ENCODE measurements at regions not wholly inside any gene's neighbourhood (a gene's known extent, or its start where the extent isn't known, plus 50 kb on each side); places are given as distances from the start of the nearest gene placed in this dataset.
A peak's percentile ranks its signal among the peaks of the same experiment; 100 is the strongest.

DNA sequence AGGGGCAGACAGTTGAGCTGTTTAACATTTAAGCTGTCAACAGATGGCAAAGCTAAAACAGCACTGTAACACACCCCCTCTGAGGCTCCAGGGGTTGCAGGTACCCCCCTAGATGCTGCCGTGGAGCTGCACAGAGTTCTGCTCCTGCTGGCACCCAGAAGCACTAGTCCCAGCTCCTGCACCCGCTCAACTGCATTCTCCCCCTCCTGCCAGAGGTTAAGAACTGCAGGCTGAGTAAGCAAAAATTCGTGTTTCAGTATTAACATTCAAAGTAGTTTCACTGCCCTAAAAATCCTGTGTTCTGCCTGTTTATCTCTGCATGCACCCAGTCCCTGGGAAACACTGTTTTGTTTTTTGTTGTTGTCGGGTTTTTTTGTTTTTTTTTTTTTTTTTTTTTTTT lies 790.8 kb upstream of the KCND2 start:
- no peak overlapping the region for H3K4me3 ChIP-seq (ENCODE audit: low read depth in 1 of 3, low read length in 3 of 3)
- no peak overlapping the region for H3K27ac ChIP-seq (ENCODE audit: low read depth in 1 of 3, low read length in 2 of 3)
- H3K36me3 ChIP-seq (ENCODE audit: control insufficient read depth in 3 of 3, insufficient read depth in 2 of 3, low read depth in 1 of 3, low read length in 3 of 3), result no peaks in the 10 kb centered on the region
- WGBS, 3 donors, result 15 to 21% (median 19%) methylated on average over 4 of the region's 4 CpGs
- H3K27me3 ChIP-seq (ENCODE audit: control insufficient read depth in 3 of 3, insufficient read depth in 3 of 3, low read length in 3 of 3), result no peaks in the 10 kb centered on the region
- H3K4me1 ChIP-seq (ENCODE audit: control insufficient read depth in 3 of 3, insufficient read depth in 2 of 3, low read depth in 1 of 3, low read length in 2 of 3), result no peaks in the 10 kb centered on the region
- no peaks in the 10 kb centered on the region for H3K9me3 ChIP-seq (ENCODE audit: control insufficient read depth in 2 of 2, insufficient read depth in 1 of 2, low read depth in 1 of 2, low read length in 1 of 2)
- FAIRE-seq, result no peak
- peak in 1 of 2 donors; percentile 16 for DNase-seq

DNA sequence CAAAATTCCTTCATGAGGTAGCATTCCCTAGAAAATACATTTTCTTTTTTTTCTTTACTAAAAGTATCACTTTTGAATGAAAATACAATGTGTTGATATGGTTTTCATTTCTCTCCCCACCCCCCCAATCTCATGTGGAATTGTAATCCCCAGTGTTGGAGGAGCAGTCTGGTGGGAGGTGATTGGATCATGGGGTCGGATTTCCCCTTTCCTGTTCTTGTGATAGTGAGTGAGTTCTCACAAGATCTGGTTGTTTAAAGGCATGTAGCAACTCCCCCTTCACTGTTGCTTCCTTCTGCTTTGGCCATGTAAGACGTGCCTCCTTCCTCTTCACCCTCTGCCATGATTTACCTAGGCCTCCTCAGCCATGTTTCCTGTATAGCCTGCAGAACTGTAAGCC lies 790.3 kb upstream of the KCND2 start:
- DNase-seq (no peak), FAIRE-seq (no peak)
- Histone ChIP-seq H3K4me1 (ENCODE audit: control insufficient read depth in 3 of 3, insufficient read depth in 2 of 3, low read depth in 1 of 3, low read length in 2 of 3) (no peaks in the 10 kb centered on the region), H3K27me3 (ENCODE audit: control insufficient read depth in 3 of 3, insufficient read depth in 3 of 3, low read length in 3 of 3) (no peaks in the 10 kb centered on the region), H3K4me3 (ENCODE audit: low read depth in 1 of 3, low read length in 3 of 3) (no peak overlapping the region), H3K36me3 (ENCODE audit: control insufficient read depth in 3 of 3, insufficient read depth in 2 of 3, low read depth in 1 of 3, low read length in 3 of 3) (no peaks in the 10 kb centered on the region), H3K9me3 (ENCODE audit: control insufficient read depth in 2 of 2, insufficient read depth in 1 of 2, low read depth in 1 of 2, low read length in 1 of 2) (no peaks in the 10 kb centered on the region), H3K27ac (ENCODE audit: low read depth in 1 of 3, low read length in 2 of 3) (no peak overlapping the region)
- WGBS, 3 donors, result 32 to 42% (median 36%) methylated on average over 2 of the region's 2 CpGs

DNA sequence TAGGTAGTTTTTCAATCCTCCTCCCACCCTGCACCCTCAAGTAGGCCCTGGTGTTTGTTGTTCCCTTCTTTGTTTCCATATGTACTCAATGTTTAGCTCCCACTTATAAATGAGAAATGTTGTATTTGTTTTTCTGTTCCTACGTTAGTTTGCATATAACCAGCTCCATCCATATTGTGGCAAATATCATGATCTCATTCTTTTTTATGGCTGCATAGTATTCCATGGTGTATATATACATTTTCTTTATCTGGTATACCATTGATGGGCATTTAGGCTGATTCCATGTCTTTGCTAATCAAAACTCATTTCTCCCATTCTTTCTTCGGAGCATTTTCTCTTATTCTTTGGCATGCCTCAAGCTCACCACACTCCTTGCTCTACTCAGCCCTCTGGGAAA lies 789.6 kb upstream of the KCND2 start:
- no peak overlapping the region for H3K27ac ChIP-seq (ENCODE audit: low read depth in 1 of 3, low read length in 2 of 3)
- no peak overlapping the region for H3K4me3 ChIP-seq (ENCODE audit: low read depth in 1 of 3, low read length in 3 of 3)
- no peaks in the 10 kb centered on the region for H3K9me3 ChIP-seq (ENCODE audit: control insufficient read depth in 2 of 2, insufficient read depth in 1 of 2, low read depth in 1 of 2, low read length in 1 of 2)
- H3K4me1 ChIP-seq (ENCODE audit: control insufficient read depth in 3 of 3, insufficient read depth in 2 of 3, low read depth in 1 of 3, low read length in 2 of 3), result no peaks in the 10 kb centered on the region
- H3K36me3 ChIP-seq (ENCODE audit: control insufficient read depth in 3 of 3, insufficient read depth in 2 of 3, low read depth in 1 of 3, low read length in 3 of 3), result no peaks in the 10 kb centered on the region
- DNase-seq (no peak), FAIRE-seq (no peak)
- WGBS, 3 donors, result 86 to 89% (median 87%) methylated on average over 2 of the region's 2 CpGs
- no peaks in the 10 kb centered on the region for H3K27me3 ChIP-seq (ENCODE audit: control insufficient read depth in 3 of 3, insufficient read depth in 3 of 3, low read length in 3 of 3)

DNA sequence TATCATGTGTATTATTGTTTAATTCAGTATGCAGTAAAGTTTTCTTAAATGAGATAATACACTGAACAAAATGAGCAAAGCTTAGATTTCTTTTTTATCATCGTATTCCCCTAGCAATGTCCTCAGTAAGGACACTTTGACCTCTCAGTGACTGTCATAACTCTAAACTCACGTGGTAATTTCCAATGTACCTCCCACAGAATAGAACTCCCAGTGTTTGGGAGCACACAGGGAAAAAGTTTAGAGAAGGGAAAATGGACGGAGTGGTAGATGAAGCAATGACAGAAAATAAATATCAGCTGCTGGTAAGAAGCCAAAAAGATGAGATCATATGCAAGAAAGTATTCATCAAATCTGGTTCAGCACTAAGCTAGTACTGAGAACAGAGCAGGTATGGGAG lies 758.6 kb upstream of the KCND2 start:
- Histone ChIP-seq H3K36me3 (ENCODE audit: control insufficient read depth in 3 of 3, insufficient read depth in 2 of 3, low read depth in 1 of 3, low read length in 3 of 3) (no peaks in the 10 kb centered on the region), H3K9me3 (ENCODE audit: control insufficient read depth in 2 of 2, insufficient read depth in 1 of 2, low read depth in 1 of 2, low read length in 1 of 2) (no peaks in the 10 kb centered on the region), H3K4me1 (ENCODE audit: control insufficient read depth in 3 of 3, insufficient read depth in 2 of 3, low read depth in 1 of 3, low read length in 2 of 3) (no peaks in the 10 kb centered on the region), H3K4me3 (ENCODE audit: low read depth in 1 of 3, low read length in 3 of 3) (no peak overlapping the region), H3K27ac (ENCODE audit: low read depth in 1 of 3, low read length in 2 of 3) (no peak overlapping the region), H3K27me3 (ENCODE audit: control insufficient read depth in 3 of 3, insufficient read depth in 3 of 3, low read length in 3 of 3) (no peaks in the 10 kb centered on the region)
- DNase-seq, result no peak
- no peak for FAIRE-seq
- 44 to 51% (median 45%) methylated on average over 3 of the region's 3 CpGs for WGBS, 3 donors

DNA sequence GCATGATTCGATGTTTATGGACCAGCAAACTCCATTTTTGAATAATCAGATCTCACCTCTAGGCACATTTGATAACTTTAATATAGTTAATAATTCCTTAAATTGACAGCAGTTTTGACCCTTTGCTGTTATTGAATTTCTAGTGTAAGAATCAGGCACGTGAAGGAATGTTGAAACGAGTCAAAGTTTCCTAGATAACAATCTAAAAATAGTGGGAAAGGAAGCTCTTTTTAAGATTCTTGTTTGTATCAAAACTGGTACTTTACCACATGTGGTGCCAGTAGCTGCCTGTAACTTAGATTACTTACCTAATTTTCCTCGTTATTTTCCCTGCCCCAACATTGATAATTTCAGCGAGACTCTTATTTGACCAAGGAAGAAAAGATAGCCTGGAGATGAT lies 757.8 kb upstream of the KCND2 start:
- no peak overlapping the region for H3K27ac ChIP-seq (ENCODE audit: low read depth in 1 of 3, low read length in 2 of 3)
- H3K4me1 ChIP-seq (ENCODE audit: control insufficient read depth in 3 of 3, insufficient read depth in 2 of 3, low read depth in 1 of 3, low read length in 2 of 3), result no peaks in the 10 kb centered on the region
- no peaks in the 10 kb centered on the region for H3K36me3 ChIP-seq (ENCODE audit: control insufficient read depth in 3 of 3, insufficient read depth in 2 of 3, low read depth in 1 of 3, low read length in 3 of 3)
- WGBS, 3 donors, result 36 to 53% (median 38%) methylated on average over 5 of the region's 5 CpGs
- no peaks in the 10 kb centered on the region for H3K27me3 ChIP-seq (ENCODE audit: control insufficient read depth in 3 of 3, insufficient read depth in 3 of 3, low read length in 3 of 3)
- FAIRE-seq (no peak), DNase-seq (no peak)
- H3K9me3 ChIP-seq (ENCODE audit: control insufficient read depth in 2 of 2, insufficient read depth in 1 of 2, low read depth in 1 of 2, low read length in 1 of 2), result peaks cover 0 to 3% of the 10 kb centered on the region in 2 donors
- H3K4me3 ChIP-seq (ENCODE audit: low read depth in 1 of 3, low read length in 3 of 3), result no peak overlapping the region

DNA sequence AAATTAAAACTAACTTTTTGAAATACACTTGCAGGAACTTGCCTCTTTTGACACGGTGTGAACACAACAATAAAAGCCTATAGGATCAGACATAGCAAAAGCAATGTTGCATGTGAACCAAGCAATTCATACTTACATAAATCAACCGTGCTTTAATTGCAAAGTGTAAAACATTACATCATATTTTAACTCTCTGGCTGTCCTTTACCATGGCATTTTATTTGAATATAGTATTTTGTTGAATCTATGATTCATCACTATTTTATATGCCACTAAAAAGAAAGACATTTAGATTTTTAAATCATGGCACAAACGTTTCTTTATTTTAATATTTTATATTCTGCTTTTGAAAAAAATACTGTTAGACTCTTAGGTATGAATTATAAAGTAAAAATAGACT lies 757.0 kb upstream of the KCND2 start:
- H3K27me3 ChIP-seq (ENCODE audit: control insufficient read depth in 3 of 3, insufficient read depth in 3 of 3, low read length in 3 of 3), result no peaks in the 10 kb centered on the region
- FAIRE-seq, result no peak
- no peak for DNase-seq
- H3K27ac ChIP-seq (ENCODE audit: low read depth in 1 of 3, low read length in 2 of 3), result no peak overlapping the region
- H3K9me3 ChIP-seq (ENCODE audit: control insufficient read depth in 2 of 2, insufficient read depth in 1 of 2, low read depth in 1 of 2, low read length in 1 of 2), result peaks cover 0 to 3% of the 10 kb centered on the region in 2 donors
- 56 to 68% (median 58%) methylated on average over 3 of the region's 3 CpGs for WGBS, 3 donors
- no peaks in the 10 kb centered on the region for H3K4me1 ChIP-seq (ENCODE audit: control insufficient read depth in 3 of 3, insufficient read depth in 2 of 3, low read depth in 1 of 3, low read length in 2 of 3)
- H3K4me3 ChIP-seq (ENCODE audit: low read depth in 1 of 3, low read length in 3 of 3), result no peak overlapping the region
- H3K36me3 ChIP-seq (ENCODE audit: control insufficient read depth in 3 of 3, insufficient read depth in 2 of 3, low read depth in 1 of 3, low read length in 3 of 3), result no peaks in the 10 kb centered on the region

DNA sequence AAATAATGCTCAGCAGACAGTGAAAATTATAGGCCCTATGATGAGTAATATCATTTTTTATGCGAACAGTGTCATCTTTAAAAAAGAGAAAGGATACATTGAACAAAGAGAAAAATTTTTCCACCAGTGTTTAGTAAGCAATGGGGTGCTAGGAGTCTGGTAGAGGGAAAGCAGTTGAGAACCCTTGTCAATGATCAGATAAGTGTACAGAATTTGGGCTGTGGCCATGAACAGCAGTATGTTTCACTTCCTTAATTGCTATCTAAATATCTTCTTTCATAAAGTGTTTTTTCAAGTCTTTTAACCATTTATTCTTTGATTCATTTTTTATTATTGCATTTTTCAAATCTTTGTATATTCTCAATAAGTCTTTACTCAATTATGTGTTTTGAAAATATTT lies 750.7 kb upstream of the KCND2 start:
- no peaks in the 10 kb centered on the region for H3K27me3 ChIP-seq (ENCODE audit: control insufficient read depth in 3 of 3, insufficient read depth in 3 of 3, low read length in 3 of 3)
- DNase-seq (no peak), FAIRE-seq (peak; percentile 10)
- H3K4me1 ChIP-seq (ENCODE audit: control insufficient read depth in 3 of 3, insufficient read depth in 2 of 3, low read depth in 1 of 3, low read length in 2 of 3), result no peaks in the 10 kb centered on the region
- H3K9me3 ChIP-seq (ENCODE audit: control insufficient read depth in 2 of 2, insufficient read depth in 1 of 2, low read depth in 1 of 2, low read length in 1 of 2), result peaks cover 0 to 12% of the 10 kb centered on the region in 2 donors
- no peaks in the 10 kb centered on the region for H3K36me3 ChIP-seq (ENCODE audit: control insufficient read depth in 3 of 3, insufficient read depth in 2 of 3, low read depth in 1 of 3, low read length in 3 of 3)
- no peak overlapping the region for H3K27ac ChIP-seq (ENCODE audit: low read depth in 1 of 3, low read length in 2 of 3)
- H3K4me3 ChIP-seq (ENCODE audit: low read depth in 1 of 3, low read length in 3 of 3), result no peak overlapping the region
- 86 to 94% (median 91%) methylated on average over 1 of the region's 1 CpG for WGBS, 3 donors

DNA sequence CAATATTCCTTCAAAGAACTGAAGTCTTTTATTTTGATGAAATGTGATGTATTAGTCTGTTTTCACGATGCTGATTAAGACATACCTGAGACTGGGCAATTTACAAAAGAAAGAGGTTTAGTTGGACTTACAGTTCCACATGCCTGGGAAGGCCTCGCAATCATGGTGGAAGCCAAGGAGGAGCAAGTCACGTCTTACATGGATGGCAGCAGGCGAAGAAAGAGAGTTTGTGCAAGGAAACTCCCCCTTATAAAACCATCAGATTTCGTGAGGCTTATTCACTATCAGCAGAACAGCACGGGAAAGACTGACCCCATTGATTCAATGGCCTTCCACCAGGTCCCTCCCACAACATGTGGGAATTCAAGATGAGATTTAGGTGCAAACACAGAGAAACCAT lies 750.3 kb upstream of the KCND2 start:
- H3K27ac ChIP-seq (ENCODE audit: low read depth in 1 of 3, low read length in 2 of 3), result no peak overlapping the region
- 76 to 82% (median 81%) methylated on average over 6 of the region's 6 CpGs for WGBS, 3 donors
- no peaks in the 10 kb centered on the region for H3K36me3 ChIP-seq (ENCODE audit: control insufficient read depth in 3 of 3, insufficient read depth in 2 of 3, low read depth in 1 of 3, low read length in 3 of 3)
- H3K27me3 ChIP-seq (ENCODE audit: control insufficient read depth in 3 of 3, insufficient read depth in 3 of 3, low read length in 3 of 3), result no peaks in the 10 kb centered on the region
- no peaks in the 10 kb centered on the region for H3K4me1 ChIP-seq (ENCODE audit: control insufficient read depth in 3 of 3, insufficient read depth in 2 of 3, low read depth in 1 of 3, low read length in 2 of 3)
- H3K9me3 ChIP-seq (ENCODE audit: control insufficient read depth in 2 of 2, insufficient read depth in 1 of 2, low read depth in 1 of 2, low read length in 1 of 2), result peaks cover 0 to 12% of the 10 kb centered on the region in 2 donors
- FAIRE-seq (no peak), DNase-seq (no peak)
- no peak overlapping the region for H3K4me3 ChIP-seq (ENCODE audit: low read depth in 1 of 3, low read length in 3 of 3)

DNA sequence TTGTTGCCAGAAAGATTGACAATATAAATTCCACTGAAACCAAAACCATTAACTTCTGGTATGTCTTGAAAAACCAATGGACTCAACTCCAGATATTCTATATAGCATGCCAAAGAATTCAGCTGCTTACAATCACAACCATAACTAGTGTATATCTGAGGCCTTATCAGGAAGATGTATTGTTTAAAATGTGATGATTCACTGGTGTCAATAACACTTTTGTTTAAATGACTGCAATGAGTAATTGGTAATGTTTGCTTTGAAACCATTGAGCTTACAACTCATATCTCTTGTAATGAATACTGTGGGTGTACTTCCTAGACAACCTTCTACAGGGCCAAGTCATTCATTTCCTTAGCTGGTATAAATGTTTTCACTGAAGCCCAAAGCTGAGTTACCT lies 727.9 kb upstream of the KCND2 start:
- Histone ChIP-seq H3K27ac (ENCODE audit: low read depth in 1 of 3, low read length in 2 of 3) (no peak overlapping the region), H3K4me1 (ENCODE audit: control insufficient read depth in 3 of 3, insufficient read depth in 2 of 3, low read depth in 1 of 3, low read length in 2 of 3) (no peaks in the 10 kb centered on the region), H3K36me3 (ENCODE audit: control insufficient read depth in 3 of 3, insufficient read depth in 2 of 3, low read depth in 1 of 3, low read length in 3 of 3) (no peaks in the 10 kb centered on the region), H3K4me3 (ENCODE audit: low read depth in 1 of 3, low read length in 3 of 3) (no peak overlapping the region), H3K27me3 (ENCODE audit: control insufficient read depth in 3 of 3, insufficient read depth in 3 of 3, low read length in 3 of 3) (no peaks in the 10 kb centered on the region), H3K9me3 (ENCODE audit: control insufficient read depth in 2 of 2, insufficient read depth in 1 of 2, low read depth in 1 of 2, low read length in 1 of 2) (no peaks in the 10 kb centered on the region)
- no peak for DNase-seq
- no peak for FAIRE-seq

Data from small intestine (tissue), 7 donors.